H9 (cell line): ENCODE measurements at regions not wholly inside any gene's neighbourhood (a gene's known extent, or its start where the extent isn't known, plus 50 kb on each side); places are given as distances from the start of the nearest gene placed in this dataset.

Experiments used
- DNase-seq: peaks from one replicate; pipeline ENCODE4 v3.0.0-alpha.2; 2017
- H2AFZ ChIP-seq: one replicate; pipeline ENCODE4 v1.6.1; 2013; ENCODE audit warnings: mild to moderate bottlenecking, low read length, control low read depth, moderate library complexity
- H2AK5ac ChIP-seq: 2 replicates; pipeline ENCODE4 v1.6.1; 2013; ENCODE audit warnings: low read length, control low read depth, mixed read lengths; ENCODE audit not compliant: insufficient read length
- H2BK120ac ChIP-seq: one replicate; pipeline ENCODE4 v1.6.1; 2013; ENCODE audit warnings: low read depth, mild to moderate bottlenecking, low read length, control low read depth, inconsistent platforms; ENCODE audit not compliant: poor library complexity, severe bottlenecking
- H2BK12ac ChIP-seq: 2 replicates; pipeline ENCODE4 v1.6.1; 2013; ENCODE audit warnings: low read length, control low read depth, mixed read lengths, low read depth; ENCODE audit not compliant: insufficient read length
- H2BK15ac ChIP-seq: 2 replicates; pipeline ENCODE4 v1.6.1; 2013; ENCODE audit warnings: low read depth, low read length, control low read depth
- H2BK20ac ChIP-seq: one replicate; pipeline ENCODE4 v1.6.1; 2013; ENCODE audit warnings: low read depth, mild to moderate bottlenecking, low read length, control low read depth, inconsistent platforms; ENCODE audit not compliant: poor library complexity, severe bottlenecking
- H2BK5ac ChIP-seq: 2 replicates; pipeline ENCODE4 v1.6.1; 2013; ENCODE audit warnings: low read length, control low read depth, mixed read lengths; ENCODE audit not compliant: insufficient read length
- H3K14ac ChIP-seq: 2 replicates; pipeline ENCODE4 v1.6.1; 2013; ENCODE audit warnings: low read length, control low read depth; ENCODE audit not compliant: insufficient read depth
- H3K18ac ChIP-seq: 2 replicates; pipeline ENCODE4 v1.6.1; 2013; ENCODE audit warnings: low read depth, mild to moderate bottlenecking, mixed read lengths, low read length, control low read depth; ENCODE audit not compliant: insufficient read length
- H3K23ac ChIP-seq: 2 replicates; pipeline ENCODE4 v1.6.1; 2013; ENCODE audit warnings: low read length, control low read depth, mixed read lengths, low read depth; ENCODE audit not compliant: insufficient read length
- H3K23me2 ChIP-seq: 2 replicates; pipeline ENCODE4 v1.6.1; 2013; ENCODE audit warnings: low read depth, mild to moderate bottlenecking, mixed read lengths, low read length, control low read depth; ENCODE audit not compliant: insufficient read length, poor library complexity, severe bottlenecking
- H3K27ac ChIP-seq: 2 replicates; pipeline ENCODE4 v1.5.1; 2013; ENCODE audit warnings: low read length, control low read depth, mixed read lengths, low read depth; ENCODE audit not compliant: insufficient read length
- H3K27me3 ChIP-seq: 2 replicates; pipeline ENCODE4 v1.6.1; 2013; ENCODE audit warnings: low read length, control low read depth, inconsistent platforms; ENCODE audit not compliant: insufficient read depth
- H3K4ac ChIP-seq: 2 replicates; pipeline ENCODE4 v1.6.1; 2013; ENCODE audit warnings: low read depth, mild to moderate bottlenecking, control low read depth, inconsistent platforms, low read length, moderate library complexity
- H3K4me1 ChIP-seq: 2 replicates; pipeline ENCODE4 v1.6.1; 2013; ENCODE audit warnings: low read length, control low read depth, inconsistent platforms; ENCODE audit not compliant: insufficient read depth
- H3K4me2 ChIP-seq: 2 replicates; pipeline ENCODE4 v1.6.1; 2013; ENCODE audit warnings: low read length, control low read depth, mixed read lengths; ENCODE audit not compliant: insufficient read length, insufficient read depth
- H3K56ac ChIP-seq: 2 replicates; pipeline ENCODE4 v1.6.1; 2013; ENCODE audit warnings: low read depth, mild to moderate bottlenecking, mixed read lengths, low read length, control low read depth; ENCODE audit not compliant: insufficient read length
- H3K79me1 ChIP-seq: 2 replicates; pipeline ENCODE4 v1.6.1; 2013; ENCODE audit warnings: low read depth, mild to moderate bottlenecking, moderate library complexity, low read length, control low read depth, inconsistent platforms; ENCODE audit not compliant: insufficient read depth, poor library complexity, severe bottlenecking
- H3K79me2 ChIP-seq: 2 replicates; pipeline ENCODE4 v1.6.1; 2013; ENCODE audit warnings: low read length, control low read depth, inconsistent platforms; ENCODE audit not compliant: insufficient read depth
- H3K9ac ChIP-seq: 2 replicates; pipeline ENCODE4 v1.6.1; 2013; ENCODE audit warnings: low read length, control low read depth, mixed read lengths; ENCODE audit not compliant: insufficient read length; ENCODE audit errors: extremely low read depth
- H3K9me3 ChIP-seq: one replicate; pipeline ENCODE4 v1.6.1; 2013; ENCODE audit warnings: low read depth, low read length, inconsistent platforms; ENCODE audit not compliant: control insufficient read depth
- H3T11ph ChIP-seq: one replicate; pipeline ENCODE4 v1.6.1; 2013; ENCODE audit warnings: mild to moderate bottlenecking, low read length, control low read depth, inconsistent platforms
- H4K20me1 ChIP-seq: one replicate; pipeline ENCODE4 v1.6.1; 2013; ENCODE audit not compliant: control insufficient read depth, insufficient read length, insufficient read depth
- H4K5ac ChIP-seq: 2 replicates; pipeline ENCODE4 v1.6.1; 2013; ENCODE audit warnings: low read depth, mild to moderate bottlenecking, mixed read lengths, low read length, control low read depth; ENCODE audit not compliant: insufficient read length
- H4K8ac ChIP-seq: replicated peaks from 2 replicates; pipeline ENCODE4 v1.6.1; 2013; ENCODE audit warnings: low read length, control low read depth, mixed read lengths, low read depth; ENCODE audit not compliant: insufficient read length
- H4K91ac ChIP-seq: 2 replicates; pipeline ENCODE4 v1.6.1; 2013; ENCODE audit warnings: low read depth, mild to moderate bottlenecking, moderate library complexity, mixed read lengths, low read length, control low read depth; ENCODE audit not compliant: insufficient read length
- H3K27ac Mint-ChIP-seq, 3 experiments: 2 replicates in 2 of 3; 3 replicates in 1 of 3; pipeline ENCODE4 v1.8.0; 2020 to 2021; ENCODE audit warnings: mixed read lengths in 3 of 3, mild to moderate bottlenecking in 1 of 3, moderate library complexity in 1 of 3
- H3K27me3 Mint-ChIP-seq: 2 replicates; pipeline ENCODE4 v1.8.0; 2021; ENCODE audit warnings: low read depth, mild to moderate bottlenecking, moderate library complexity, mixed read lengths
- H3K36me3 Mint-ChIP-seq, 3 experiments: 2 replicates in 2 of 3; 3 replicates in 1 of 3; pipeline ENCODE4 v1.8.0; 2020 to 2021; ENCODE audit warnings: low read depth in 3 of 3, mixed read lengths in 3 of 3; ENCODE audit not compliant: insufficient read depth in 1 of 3
- H3K4me1 Mint-ChIP-seq, 2 experiments: 2 replicates each; pipeline ENCODE4 v1.8.0; 2020; ENCODE audit warnings: mixed read lengths in 2 of 2
- H3K4me3 Mint-ChIP-seq, 2 experiments: 2 replicates in 1 of 2; 3 replicates in 1 of 2; pipeline ENCODE4 v1.8.0; 2020 to 2021; ENCODE audit warnings: mild to moderate bottlenecking in 2 of 2, mixed read lengths in 2 of 2, moderate library complexity in 1 of 2
- H3K9me3 Mint-ChIP-seq, 2 experiments: 2 replicates in 1 of 2; 3 replicates in 1 of 2; pipeline ENCODE4 v1.8.0; 2020; ENCODE audit warnings: mild to moderate bottlenecking in 2 of 2, mixed read lengths in 2 of 2, moderate library complexity in 1 of 2
- CTCF ChIP-seq: fragments of 200-600 bp; sonication (generic); conservative IDR thresholded peaks from 3 replicates; pipeline ENCODE4 v1.8.0; 2021; ENCODE audit warnings: antibody characterized with exemption, mild to moderate bottlenecking
- WGBS: extraction: QIAGEN DNeasy Blood & Tissue Kit; methylation state at CpG from one replicate; pipeline ENCODE4 v1.1.7; 2013; ENCODE audit warnings: missing lambda C conversion rate, low lambda C conversion rate, mixed read lengths; ENCODE audit not compliant: insufficient read length; ENCODE audit errors: extremely low coverage; 5-methylcytosine and 5-hydroxymethylcytosine counted together

DNA sequence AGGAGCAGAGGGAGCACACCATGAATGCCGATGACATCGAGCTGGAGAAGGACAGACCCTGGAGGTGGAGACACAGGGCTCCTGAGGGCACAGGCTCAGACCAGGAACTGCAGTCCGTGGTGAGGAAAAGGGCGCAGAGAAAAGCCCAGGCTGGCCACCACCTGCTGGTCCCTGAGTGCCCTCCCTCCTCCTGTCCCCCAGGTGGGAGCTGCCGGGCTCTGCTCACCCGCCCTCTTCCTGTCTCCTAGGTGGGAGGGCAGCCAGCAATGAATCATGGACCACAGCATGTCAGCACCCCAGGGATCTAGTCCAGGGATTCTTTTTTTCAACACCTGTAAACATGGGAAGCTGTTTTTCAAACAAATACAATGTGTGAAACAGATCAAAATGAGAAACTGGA lies 94.6 kb upstream of the ARHGEF7 start:
- H3K79me2 ChIP-seq = no peaks in the 10 kb centered on the region
- Mint-ChIP-seq H3K36me3 (peaks cover 3 to 14% (median 7%) of the 10 kb centered on the region in 3 experiments; a peak in 6 of 7 replicates), H3K27me3 (peaks cover 1% of the 10 kb centered on the region), H3K27ac (no peak overlapping the region), H3K9me3 (peaks cover 15 to 26% of the 10 kb centered on the region in 2 experiments), H3K4me3 (no peak overlapping the region), H3K4me1 (no peaks in the 10 kb centered on the region)
- no peak overlapping the region for H3T11ph ChIP-seq
- no peak overlapping the region for H4K8ac ChIP-seq
- H3K23me2 ChIP-seq = no peaks in the 10 kb centered on the region
- no peak overlapping the region for H3K23ac ChIP-seq
- H2BK12ac ChIP-seq = no peak overlapping the region
- no peaks in the 10 kb centered on the region for H3K9me3 ChIP-seq
- H3K56ac ChIP-seq = no peak overlapping the region
- no peak overlapping the region for H4K5ac ChIP-seq
- H4K20me1 ChIP-seq = no peaks in the 10 kb centered on the region
- no peak overlapping the region for H3K18ac ChIP-seq
- no peak overlapping the region for H3K14ac ChIP-seq
- H3K27ac ChIP-seq = no peak overlapping the region
- H3K4me1 ChIP-seq = no peaks in the 10 kb centered on the region
- H2BK120ac ChIP-seq = no peak overlapping the region
- no peak overlapping the region for H3K9ac ChIP-seq
- no peak overlapping the region for H3K4ac ChIP-seq
- WGBS = no CpG with 5 or more reads among the region's 6 CpGs
- no peaks in the 10 kb centered on the region for H3K27me3 ChIP-seq
- H3K79me1 ChIP-seq = no peaks in the 10 kb centered on the region
- H2BK5ac ChIP-seq = no peak overlapping the region
- DNase-seq = no peak
- no peak overlapping the region for H2AK5ac ChIP-seq
- H2BK15ac ChIP-seq = no peak overlapping the region
- TF ChIP-seq CTCF = no peak
- no peak overlapping the region for H3K4me2 ChIP-seq
- H4K91ac ChIP-seq = no peak overlapping the region
- no peak overlapping the region for H2BK20ac ChIP-seq
- H2AFZ ChIP-seq = no peak overlapping the region
